Stomach (tissue), 8 donors: ENCODE measurements at regions not wholly inside any gene's neighbourhood (a gene's known extent, or its start where the extent isn't known, plus 50 kb on each side); places are given as distances from the start of the nearest gene placed in this dataset.

Experiments
- DNase-seq, 2 donors: peaks; one replicate each; pipeline versions ENCODE4 v3.0.0 to v3.0.0-alpha.2; 2013 to 2019
- H3K27ac ChIP-seq, 5 donors: fragments of 200-600 bp in 4 of 5; sonication (generic) in 4 of 5; one replicate each; pipeline ENCODE4 v1.5.1; 2013 to 2019; ENCODE audit warnings: mild to moderate bottlenecking in 1 of 5, moderate library complexity in 1 of 5
- H3K27me3 ChIP-seq, 3 donors: fragments of 200-600 bp; sonication (generic); one replicate each; pipeline ENCODE4 v1.5.1; 2017 to 2019; ENCODE audit warnings: mixed run types in 1 of 3
- H3K36me3 ChIP-seq, 4 donors: fragments of 200-600 bp; sonication (generic); 1 replicate in 3 of 4; 2 replicates in 1 of 4; pipeline ENCODE4 v1.5.1; 2016 to 2019
- H3K4me1 ChIP-seq, 4 donors: fragments of 200-600 bp; sonication (generic); one replicate each; pipeline ENCODE4 v1.5.1; 2016 to 2019
- H3K4me3 ChIP-seq, 4 donors: fragments of 200-600 bp; sonication (generic) in 3 of 4; one replicate each; pipeline ENCODE4 v1.5.1; 2016 to 2019; ENCODE audit warnings: mild to moderate bottlenecking in 1 of 4
- H3K9me3 ChIP-seq, 4 donors: fragments of 200-600 bp; sonication (generic); one replicate each; pipeline ENCODE4 v1.5.1; 2016 to 2019
- CTCF ChIP-seq, 7 experiments: fragments of 450-650 bp in 4 of 7; fragments of 200-600 bp in 3 of 7; sonication (generic) in 3 of 7; IDR thresholded peaks; one replicate each; pipeline ENCODE4 v1.5.1; 2016 to 2019; ENCODE audit warnings: antibody characterized with exemption in 7 of 7, control low read depth in 2 of 7, mild to moderate bottlenecking in 1 of 7
- EP300 ChIP-seq: sonication (generic); formaldehyde crosslinking; IDR thresholded peaks from one replicate; pipeline ENCODE4 v1.6.1; 2017; ENCODE audit warnings: antibody characterized with exemption
- POLR2A ChIP-seq, 4 donors: fragments of 450-650 bp; IDR thresholded peaks; one replicate each; pipeline ENCODE4 v1.6.1; 2016; ENCODE audit warnings: antibody characterized with exemption in 4 of 4, control low read depth in 2 of 4, mild to moderate bottlenecking in 1 of 4, moderate library complexity in 1 of 4
- POLR2AphosphoS5 ChIP-seq, 3 donors: sonication (generic); formaldehyde crosslinking; IDR thresholded peaks; one replicate each; pipeline ENCODE4 v1.6.1; 2016; ENCODE audit warnings: antibody characterized with exemption in 3 of 3
- WGBS, 5 donors: extraction: QIAGEN DNeasy Blood & Tissue Kit in 3 of 5; methylation state at CpG; one replicate each; pipeline versions ENCODE4 v1.1.5 to v1.1.7; 2013 to 2018; 5-methylcytosine and 5-hydroxymethylcytosine counted together
- intact Hi-C: fragments of 100-400 bp; cut with DNase I; formaldehyde crosslinking; loops from one replicate; pipeline ENCODE4 v1.15.1; 2023; ENCODE audit warnings: low total_unique reads
- donor health status: healthy with polysubstance abuse.
- donor health status: Bipolar disorder and iron deficiency.
- donor health status: healthy.

- WGBS, 5 donors = 20 to 41% (median 28%) methylated on average over 8 of the region's 8 CpGs
- no peaks in the 10 kb centered on the region for H3K9me3 ChIP-seq
- H3K27me3 ChIP-seq = no peaks in the 10 kb centered on the region
- H3K36me3 ChIP-seq = no peaks in the 10 kb centered on the region
- TF ChIP-seq CTCF (IDR thresholded peaks at IDR 0.05) (no peak), EP300 (no peak), POLR2AphosphoS5 (IDR thresholded peaks at IDR 0.05) (peak in 1 of 3 donors; percentile 15), POLR2A (IDR thresholded peaks at IDR 0.05) (no peak)
- intact Hi-C loops = no loop called here
- no peak overlapping the region for H3K4me3 ChIP-seq
- peak overlapping the region; percentile 57 to 76 (median 62) for H3K27ac ChIP-seq
- DNase-seq = peak; percentile 43 to 73
- H3K4me1 ChIP-seq = peaks cover 0 to 10% (median 2%) of the 10 kb centered on the region in 4 donors
Measured at GRCh38 chr2:224638301-224638823, 53.2 kb upstream of the CUL3 start.
